ENCODE measurements at regions not wholly inside any gene's neighbourhood (a gene's known extent, or its start where the extent isn't known, plus 50 kb on each side); places are given as distances from the start of the nearest gene placed in this dataset.

DNA sequence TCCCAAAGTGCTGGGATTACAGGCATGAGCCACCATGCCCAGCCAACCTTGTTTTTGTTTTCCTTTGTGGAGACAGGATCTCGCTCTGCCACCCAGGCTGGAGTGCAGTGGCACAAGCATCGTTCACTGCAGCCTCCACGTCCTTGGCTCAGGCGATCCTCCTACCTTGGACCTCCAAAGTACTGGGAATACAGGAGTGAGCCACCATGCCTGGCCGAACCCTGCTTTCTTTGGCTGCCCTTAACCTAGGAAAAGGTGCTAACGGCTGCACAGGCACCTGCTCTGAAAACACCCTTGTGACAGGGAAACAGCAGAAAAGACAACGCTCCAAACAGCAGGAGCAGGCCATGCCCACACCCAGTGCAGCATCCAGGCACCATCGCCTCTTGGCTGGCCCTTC is 71.9 kb downstream of the OAT start:
- no peak overlapping the region for H3K27ac Mint-ChIP-seq
- no peaks in the 10 kb centered on the region for H3K36me3 Mint-ChIP-seq (ENCODE audit: low read depth)
- ATAC-seq, result no peak
- peaks cover 2% of the 10 kb centered on the region for H3K4me1 Mint-ChIP-seq (ENCODE audit: low read depth)
- peaks cover 2% of the 10 kb centered on the region for H3K27me3 Mint-ChIP-seq
- TF ChIP-seq, protein P1, sequence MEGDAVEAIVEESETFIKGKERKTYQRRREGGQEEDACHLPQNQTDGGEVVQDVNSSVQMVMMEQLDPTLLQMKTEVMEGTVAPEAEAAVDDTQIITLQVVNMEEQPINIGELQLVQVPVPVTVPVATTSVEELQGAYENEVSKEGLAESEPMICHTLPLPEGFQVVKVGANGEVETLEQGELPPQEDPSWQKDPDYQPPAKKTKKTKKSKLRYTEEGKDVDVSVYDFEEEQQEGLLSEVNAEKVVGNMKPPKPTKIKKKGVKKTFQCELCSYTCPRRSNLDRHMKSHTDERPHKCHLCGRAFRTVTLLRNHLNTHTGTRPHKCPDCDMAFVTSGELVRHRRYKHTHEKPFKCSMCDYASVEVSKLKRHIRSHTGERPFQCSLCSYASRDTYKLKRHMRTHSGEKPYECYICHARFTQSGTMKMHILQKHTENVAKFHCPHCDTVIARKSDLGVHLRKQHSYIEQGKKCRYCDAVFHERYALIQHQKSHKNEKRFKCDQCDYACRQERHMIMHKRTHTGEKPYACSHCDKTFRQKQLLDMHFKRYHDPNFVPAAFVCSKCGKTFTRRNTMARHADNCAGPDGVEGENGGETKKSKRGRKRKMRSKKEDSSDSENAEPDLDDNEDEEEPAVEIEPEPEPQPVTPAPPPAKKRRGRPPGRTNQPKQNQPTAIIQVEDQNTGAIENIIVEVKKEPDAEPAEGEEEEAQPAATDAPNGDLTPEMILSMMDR (IDR thresholded peaks at IDR 0.05), result no peak
- H3K9me3 Mint-ChIP-seq, result no peaks in the 10 kb centered on the region
- H3K4me3 Mint-ChIP-seq, result no peak overlapping the region
- ChIA-PET POLR2A (no interaction called here), CTCF (no interaction called here)
- DNase-seq, result no peak
- intact Hi-C loops (cut with micrococcal nuclease), result no loop called here

DNA sequence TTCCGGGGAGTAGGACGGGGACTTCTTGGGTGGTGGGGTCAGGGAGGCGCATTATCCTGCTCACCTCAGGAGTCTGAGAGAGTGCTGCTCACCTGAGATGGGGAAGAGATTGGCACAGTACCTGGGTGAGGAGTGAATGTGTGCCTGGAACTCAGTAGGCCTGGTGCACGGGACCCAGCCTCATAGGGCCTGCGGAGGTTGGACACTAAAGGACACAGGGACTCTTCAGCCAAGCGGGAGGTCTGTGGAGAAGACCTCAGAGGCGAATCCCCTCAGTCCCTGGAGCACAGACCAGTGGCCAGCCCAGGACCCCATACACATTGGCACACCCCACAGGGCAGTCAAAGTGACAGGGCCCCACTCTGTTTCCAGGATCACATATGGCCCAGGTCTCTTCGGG is 73.2 kb downstream of the OAT start:
- TF ChIP-seq, protein P1 (IDR thresholded peaks at IDR 0.05), result no peak
- DNase-seq (no peak), ATAC-seq (no peak)
- H3K27ac Mint-ChIP-seq, result no peak overlapping the region
- H3K9me3 Mint-ChIP-seq, result no peaks in the 10 kb centered on the region
- intact Hi-C loops (cut with micrococcal nuclease), result no loop called here
- no peak overlapping the region for H3K4me3 Mint-ChIP-seq
- peaks cover 13% of the 10 kb centered on the region for H3K4me1 Mint-ChIP-seq (ENCODE audit: low read depth)
- ChIA-PET CTCF (no interaction called here), POLR2A (no interaction called here)
- peaks cover 3% of the 10 kb centered on the region for H3K27me3 Mint-ChIP-seq
- H3K36me3 Mint-ChIP-seq (ENCODE audit: low read depth), result no peaks in the 10 kb centered on the region

- ATAC-seq, result no peak
- intact Hi-C loops (cut with micrococcal nuclease), result no loop called here
- ChIA-PET CTCF (no interaction called here), POLR2A (interaction anchor here (0.7 kb wide), 1 partner anchor 8 kb away, joined by 3 read pairs; no protein-coding TSS in a partner anchor)
- no peaks in the 10 kb centered on the region for H3K36me3 Mint-ChIP-seq (ENCODE audit: low read depth)
- peaks cover 3% of the 10 kb centered on the region for H3K27me3 Mint-ChIP-seq
- no peak for DNase-seq
- H3K4me3 Mint-ChIP-seq, result no peak overlapping the region
- H3K27ac Mint-ChIP-seq, result no peak overlapping the region
- H3K4me1 Mint-ChIP-seq (ENCODE audit: low read depth), result peaks cover 13% of the 10 kb centered on the region
- TF ChIP-seq, protein P1 (IDR thresholded peaks at IDR 0.05), result no peak
- no peaks in the 10 kb centered on the region for H3K9me3 Mint-ChIP-seq
Measured at GRCh38 chr10:124344931-124345330, 73.8 kb downstream of the OAT start.

GRCh38 chr10:124344266-124344590 is 74.5 kb downstream of the OAT start:
- peaks cover 3% of the 10 kb centered on the region for H3K27me3 Mint-ChIP-seq
- no peak overlapping the region for H3K27ac Mint-ChIP-seq
- DNase-seq (no peak), ATAC-seq (no peak)
- H3K9me3 Mint-ChIP-seq, result no peaks in the 10 kb centered on the region
- POLR2A ChIA-PET, result interaction anchor here (0.7 kb wide), 1 partner anchor 8 kb away, joined by 3 read pairs; no protein-coding TSS in a partner anchor
- intact Hi-C loops (cut with micrococcal nuclease), result no loop called here
- H3K36me3 Mint-ChIP-seq (ENCODE audit: low read depth), result no peaks in the 10 kb centered on the region
- CTCF ChIA-PET, result no interaction called here
- TF ChIP-seq, protein P1 (IDR thresholded peaks at IDR 0.05), result no peak
- H3K4me1 Mint-ChIP-seq (ENCODE audit: low read depth), result peaks cover 13% of the 10 kb centered on the region
- no peak overlapping the region for H3K4me3 Mint-ChIP-seq

GRCh38 chr10:124343351-124344265 is 75.1 kb downstream of the OAT start:
- peaks cover 3% of the 10 kb centered on the region for H3K27me3 Mint-ChIP-seq
- no peak for ATAC-seq
- H3K9me3 Mint-ChIP-seq, result no peaks in the 10 kb centered on the region
- H3K4me1 Mint-ChIP-seq (ENCODE audit: low read depth), result peaks cover 13% of the 10 kb centered on the region
- intact Hi-C loops (cut with micrococcal nuclease), result no loop called here
- POLR2A ChIA-PET, result interaction anchor here (0.7 kb wide), 1 partner anchor 66 kb away, joined by 3 read pairs; no protein-coding TSS in a partner anchor
- no peaks in the 10 kb centered on the region for H3K36me3 Mint-ChIP-seq (ENCODE audit: low read depth)
- H3K4me3 Mint-ChIP-seq, result no peak overlapping the region
- no peak overlapping the region for H3K27ac Mint-ChIP-seq
- TF ChIP-seq, protein P1 (IDR thresholded peaks at IDR 0.05), result no peak
- no peak for DNase-seq
- CTCF ChIA-PET, result interaction anchor here (1.3 kb wide), 1 partner anchor 11 kb away, joined by 3 read pairs; no protein-coding TSS in a partner anchor

All from activated CD8-positive, alpha-beta T cell treated with anti-CD3 and anti-CD28 coated beads for 36 hours (primary cell).